Breast epithelium (tissue), 4 donors: ENCODE measurements at regions not wholly inside any gene's neighbourhood (a gene's known extent, or its start where the extent isn't known, plus 50 kb on each side); places are given as distances from the start of the nearest gene placed in this dataset.

Source experiments
- DNase-seq, 2 donors: peaks; one replicate each; pipeline ENCODE4 v3.0.0-alpha.2; 2019; ENCODE audit warnings: low spot score in 2 of 2
- H3K27ac ChIP-seq, 2 donors: fragments of 200-600 bp; sonication (generic) in 1 of 2; one replicate each; pipeline ENCODE4 v1.5.1; 2016 to 2019; ENCODE audit warnings: mild to moderate bottlenecking in 1 of 2
- H3K27me3 ChIP-seq, 2 donors: fragments of 200-600 bp; sonication (generic) in 1 of 2; one replicate each; pipeline versions ENCODE4 v1.5.1 to v1.6.0; 2017 to 2019; ENCODE audit warnings: control low read depth in 1 of 2, mild to moderate bottlenecking in 1 of 2
- H3K36me3 ChIP-seq: fragments of 200-600 bp; one replicate; pipeline ENCODE4 v1.5.1; 2019
- H3K4me1 ChIP-seq, 2 donors: fragments of 200-600 bp; sonication (generic); one replicate each; pipeline ENCODE4 v1.5.1; 2016 to 2019; ENCODE audit warnings: control low read depth in 1 of 2
- H3K4me3 ChIP-seq, 3 donors: fragments of 200-600 bp; sonication (generic); 1 replicate in 2 of 3; 2 replicates in 1 of 3; pipeline ENCODE4 v1.5.1; 2016 to 2019; ENCODE audit warnings: mild to moderate bottlenecking in 3 of 3, moderate library complexity in 2 of 3
- H3K9me3 ChIP-seq, 2 donors: fragments of 200-600 bp; sonication (generic) in 1 of 2; one replicate each; pipeline ENCODE4 v1.5.1; 2016 to 2019; ENCODE audit warnings: control low read depth in 1 of 2
- CTCF ChIP-seq, 3 donors: fragments of 450-650 bp; IDR thresholded peaks; one replicate each; pipeline ENCODE4 v1.5.1; 2016 to 2017; ENCODE audit warnings: antibody characterized with exemption in 3 of 3, mild to moderate bottlenecking in 3 of 3, moderate library complexity in 3 of 3
- POLR2A ChIP-seq: fragments of 450-650 bp; IDR thresholded peaks from one replicate; pipeline ENCODE4 v1.6.1; 2016; ENCODE audit warnings: antibody characterized with exemption, mild to moderate bottlenecking, moderate library complexity
- POLR2AphosphoS5 ChIP-seq, 3 donors: sonication (generic); formaldehyde crosslinking; IDR thresholded peaks; one replicate each; pipeline ENCODE4 v1.6.1; 2017; ENCODE audit warnings: antibody characterized with exemption in 3 of 3
- intact Hi-C: fragments of 100-400 bp; cut with DNase I; formaldehyde crosslinking; loops from one replicate; pipeline ENCODE4 v1.15.1; 2023; ENCODE audit warnings: low total_unique reads

GRCh38 chrX:142503967-142504643 lies 299.0 kb upstream of the MAGEC2 start:
- Histone ChIP-seq H3K27me3 (peaks cover 0 to 9% of the 10 kb centered on the region in 2 donors), H3K36me3 (no peaks in the 10 kb centered on the region), H3K9me3 (no peaks in the 10 kb centered on the region), H3K27ac (no peak overlapping the region), H3K4me1 (no peaks in the 10 kb centered on the region), H3K4me3 (no peak overlapping the region)
- DNase-seq = no peak
- intact Hi-C loops = no loop called here
- TF ChIP-seq CTCF (IDR thresholded peaks at IDR 0.05) = no peak
- no peak for TF ChIP-seq POLR2A
- TF ChIP-seq POLR2AphosphoS5 (IDR thresholded peaks at IDR 0.05) = no peak

- Histone ChIP-seq H3K9me3 (no peaks in the 10 kb centered on the region), H3K36me3 (no peaks in the 10 kb centered on the region), H3K4me3 (no peak overlapping the region), H3K27ac (no peak overlapping the region), H3K4me1 (no peaks in the 10 kb centered on the region), H3K27me3 (peaks cover 0 to 9% of the 10 kb centered on the region in 2 donors)
- no peak for TF ChIP-seq POLR2A
- no peak for TF ChIP-seq CTCF (IDR thresholded peaks at IDR 0.05)
- TF ChIP-seq POLR2AphosphoS5 (IDR thresholded peaks at IDR 0.05) = no peak
- no peak for DNase-seq
- intact Hi-C loops = no loop called here
Measured at GRCh38 chrX:142502441-142502840, 297.4 kb upstream of the MAGEC2 start.

- no peaks in the 10 kb centered on the region for H3K27me3 ChIP-seq
- H3K27ac ChIP-seq = no peak overlapping the region
- TF ChIP-seq POLR2AphosphoS5 (IDR thresholded peaks at IDR 0.05) = no peak
- no peak overlapping the region for H3K4me3 ChIP-seq
- H3K9me3 ChIP-seq = no peaks in the 10 kb centered on the region
- H3K4me1 ChIP-seq = no peaks in the 10 kb centered on the region
- no peaks in the 10 kb centered on the region for H3K36me3 ChIP-seq
- no peak for DNase-seq
- intact Hi-C loops = loop anchor here (10.0 kb wide), 1 partner anchor 1585 kb away; no protein-coding TSS in a partner anchor
Measured at GRCh38 chrX:142499992-142500391, 294.9 kb upstream of the MAGEC2 start.

- no peak for TF ChIP-seq POLR2AphosphoS5 (IDR thresholded peaks at IDR 0.05)
- no peak for TF ChIP-seq CTCF (IDR thresholded peaks at IDR 0.05)
- TF ChIP-seq POLR2A = no peak
- no peak for DNase-seq
- H3K36me3 ChIP-seq = no peaks in the 10 kb centered on the region
- no peaks in the 10 kb centered on the region for H3K27me3 ChIP-seq
- no peaks in the 10 kb centered on the region for H3K4me1 ChIP-seq
- H3K4me3 ChIP-seq = no peak overlapping the region
- H3K27ac ChIP-seq = no peak overlapping the region
- intact Hi-C loops = no loop called here
- no peaks in the 10 kb centered on the region for H3K9me3 ChIP-seq
Measured at GRCh38 chrX:142483965-142484364, 278.9 kb upstream of the MAGEC2 start.

- no peaks in the 10 kb centered on the region for H3K9me3 ChIP-seq
- H3K4me3 ChIP-seq = no peak overlapping the region
- no peaks in the 10 kb centered on the region for H3K4me1 ChIP-seq
- TF ChIP-seq POLR2AphosphoS5 (IDR thresholded peaks at IDR 0.05) (no peak), POLR2A (no peak), CTCF (IDR thresholded peaks at IDR 0.05) (no peak)
- H3K27me3 ChIP-seq = no peaks in the 10 kb centered on the region
- no peak overlapping the region for H3K27ac ChIP-seq
- H3K36me3 ChIP-seq = no peaks in the 10 kb centered on the region
- no peak for DNase-seq
- intact Hi-C loops = no loop called here
Measured at GRCh38 chrX:142446349-142446748, 241.3 kb upstream of the MAGEC2 start.
